ENCODE measurements at regions not wholly inside any gene's neighbourhood (a gene's known extent, or its start where the extent isn't known, plus 50 kb on each side); places are given as distances from the start of the nearest gene placed in this dataset.

DNA sequence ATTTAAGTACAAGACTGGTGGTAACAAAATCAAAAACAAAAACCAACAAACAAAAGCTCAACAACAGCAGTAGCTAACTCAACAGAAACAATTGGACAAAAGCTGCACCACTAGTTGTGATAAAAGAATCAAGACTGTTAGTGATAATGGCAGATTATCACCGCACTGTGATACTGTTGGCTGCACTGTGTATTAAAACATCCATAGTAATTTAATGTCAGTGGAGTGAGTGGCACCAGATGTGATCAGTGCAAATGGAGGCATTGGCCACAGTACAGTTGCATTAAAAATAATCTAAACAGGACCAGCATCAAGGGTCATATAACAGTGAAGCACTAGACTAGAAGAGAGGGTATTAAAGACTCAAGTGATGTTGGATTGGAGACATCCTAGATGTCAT is 1341.3 kb downstream of the MRPL39 start:
- no peak for DNase-seq
- H3K27ac ChIP-seq (ENCODE audit: low read length): no peak overlapping the region

GRCh38 chr21:24260751-24261150 is 1346.5 kb downstream of the MRPL39 start:
- H3K9me3 ChIP-seq (replicated peaks; ENCODE audit: insufficient read depth, low read length): no peaks in the 10 kb centered on the region
- TF ChIP-seq EZH2phosphoT487 (IDR thresholded peaks at IDR 0.05; ENCODE audit: low read length): no peak
- TF ChIP-seq CTCF (IDR thresholded peaks at IDR 0.05; ENCODE audit: low read length): no peak
- no peak for TF ChIP-seq EZH2 (optimal IDR thresholded peaks at IDR 0.05; ENCODE audit: low read depth, low read length)
- H3K27ac ChIP-seq (ENCODE audit: low read length): no peak overlapping the region
- H3K36me3 ChIP-seq (replicated peaks; ENCODE audit: insufficient read depth, low read length): no peaks in the 10 kb centered on the region
- H3F3A ChIP-seq (ENCODE audit: insufficient read depth, low read length): no peaks in the 10 kb centered on the region
- no peaks in the 10 kb centered on the region for H3K79me2 ChIP-seq (ENCODE audit: low read length)
- no peak overlapping the region for H2AFZ ChIP-seq (ENCODE audit: low read length)
- no peak overlapping the region for H3K4me3 ChIP-seq (ENCODE audit: low read length)
- DNase-seq: no peak
- H3K4me2 ChIP-seq (ENCODE audit: low read depth, low read length): no peak overlapping the region
- no peaks in the 10 kb centered on the region for H3K4me1 ChIP-seq (ENCODE audit: low read length)
- no peaks in the 10 kb centered on the region for H3K9me2 ChIP-seq (replicated peaks; ENCODE audit: insufficient read depth, low read length)
- H3K9ac ChIP-seq (ENCODE audit: low read length): no peak overlapping the region
- H3K27me3 ChIP-seq (replicated peaks; ENCODE audit: insufficient read depth, low read length): no peaks in the 10 kb centered on the region
- no peaks in the 10 kb centered on the region for H4K20me1 ChIP-seq (ENCODE audit: insufficient read depth, low read length)

More for the DNA sequence above, 1341.3 kb downstream of the MRPL39 start:
- H3K9me3 ChIP-seq (replicated peaks; ENCODE audit: insufficient read depth, low read length): no peaks in the 10 kb centered on the region
- no peaks in the 10 kb centered on the region for H3K9me2 ChIP-seq (replicated peaks; ENCODE audit: insufficient read depth, low read length)
- H2AFZ ChIP-seq (ENCODE audit: low read length): no peak overlapping the region
- H3K79me2 ChIP-seq (ENCODE audit: low read length): no peaks in the 10 kb centered on the region
- H3K4me3 ChIP-seq (ENCODE audit: low read length): no peak overlapping the region
- H3K27me3 ChIP-seq (replicated peaks; ENCODE audit: insufficient read depth, low read length): no peaks in the 10 kb centered on the region
- no peaks in the 10 kb centered on the region for H4K20me1 ChIP-seq (ENCODE audit: insufficient read depth, low read length)
- no peak overlapping the region for H3K4me2 ChIP-seq (ENCODE audit: low read depth, low read length)
- H3K36me3 ChIP-seq (replicated peaks; ENCODE audit: insufficient read depth, low read length): no peaks in the 10 kb centered on the region
- H3K4me1 ChIP-seq (ENCODE audit: low read length): no peaks in the 10 kb centered on the region
- H3K9ac ChIP-seq (ENCODE audit: low read length): no peak overlapping the region
- no peaks in the 10 kb centered on the region for H3F3A ChIP-seq (ENCODE audit: insufficient read depth, low read length)
- TF ChIP-seq CTCF (IDR thresholded peaks at IDR 0.05; ENCODE audit: low read length): no peak
- TF ChIP-seq EZH2 (optimal IDR thresholded peaks at IDR 0.05; ENCODE audit: low read depth, low read length): no peak
- TF ChIP-seq EZH2phosphoT487 (IDR thresholded peaks at IDR 0.05; ENCODE audit: low read length): no peak

DNA sequence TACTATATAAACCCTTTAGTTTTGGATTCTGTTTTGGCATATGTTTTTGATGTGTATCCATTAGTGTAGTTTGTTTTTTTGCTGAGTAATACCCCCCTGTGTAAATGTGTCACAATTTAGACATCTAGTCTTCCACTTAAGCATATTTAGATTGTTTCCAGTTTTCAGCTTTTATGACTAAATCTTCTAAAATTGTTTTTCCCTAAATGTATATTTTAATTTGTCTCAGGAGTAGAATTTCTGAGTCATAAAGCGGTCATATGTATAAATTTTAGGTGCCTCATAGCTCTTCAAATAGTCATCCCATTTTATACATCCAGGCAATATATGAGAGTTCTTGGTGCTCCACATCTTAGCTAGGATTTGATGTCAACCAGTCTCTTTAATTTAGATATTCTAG is 1348.0 kb downstream of the MRPL39 start:
- no peaks in the 10 kb centered on the region for H4K20me1 ChIP-seq (ENCODE audit: insufficient read depth, low read length)
- H3K9me3 ChIP-seq (replicated peaks; ENCODE audit: insufficient read depth, low read length): no peaks in the 10 kb centered on the region
- H3K27ac ChIP-seq (ENCODE audit: low read length): no peak overlapping the region

More for the DNA sequence above, 1348.0 kb downstream of the MRPL39 start:
- Histone ChIP-seq H3K4me3 (ENCODE audit: low read length) (no peak overlapping the region), H3K79me2 (ENCODE audit: low read length) (no peaks in the 10 kb centered on the region), H3K9me2 (replicated peaks; ENCODE audit: insufficient read depth, low read length) (no peaks in the 10 kb centered on the region), H3K4me2 (ENCODE audit: low read depth, low read length) (no peak overlapping the region), H3K36me3 (replicated peaks; ENCODE audit: insufficient read depth, low read length) (no peaks in the 10 kb centered on the region), H3K27me3 (replicated peaks; ENCODE audit: insufficient read depth, low read length) (no peaks in the 10 kb centered on the region), H2AFZ (ENCODE audit: low read length) (no peak overlapping the region), H3K4me1 (ENCODE audit: low read length) (no peaks in the 10 kb centered on the region), H3F3A (ENCODE audit: insufficient read depth, low read length) (no peaks in the 10 kb centered on the region), H3K9ac (ENCODE audit: low read length) (no peak overlapping the region)
- TF ChIP-seq EZH2 (optimal IDR thresholded peaks at IDR 0.05; ENCODE audit: low read depth, low read length) (no peak), EZH2phosphoT487 (IDR thresholded peaks at IDR 0.05; ENCODE audit: low read length) (no peak), CTCF (IDR thresholded peaks at IDR 0.05; ENCODE audit: low read length) (no peak)
- DNase-seq: no peak
